HG03159 (cell line): ENCODE measurements at regions not wholly inside any gene's neighbourhood (a gene's known extent, or its start where the extent isn't known, plus 50 kb on each side); places are given as distances from the start of the nearest gene placed in this dataset.
"Not testable (repeated sequence)": the region's sequence is repeated elsewhere in the genome, so short reads cannot be mapped to it uniquely, and the experiment has no call there.

Experiments used
- ATAC-seq: cut with Tn5 transposase; IDR thresholded peaks from one replicate; pipeline ENCODE4 v1.9.1; 2021; ENCODE audit warnings: mild to moderate bottlenecking, moderate library complexity; ENCODE audit not compliant: unreplicated experiment

GRCh38 chr10:133689897-133690296, 63.3 kb upstream of the FRG2B start:
- ATAC-seq = not testable (repeated sequence)

GRCh38 chr10:133688441-133688912, 61.9 kb upstream of the FRG2B start:
- peak; percentile 26 for ATAC-seq

GRCh38 chr10:133687689-133688440, 61.3 kb upstream of the FRG2B start:
- peak; percentile 57 for ATAC-seq

GRCh38 chr10:133686992-133687391, 60.4 kb upstream of the FRG2B start:
- ATAC-seq = not testable (repeated sequence)
